ENCODE measurements at regions not wholly inside any gene's neighbourhood (a gene's known extent, or its start where the extent isn't known, plus 50 kb on each side); places are given as distances from the start of the nearest gene placed in this dataset.

- no peak overlapping the region for H3K4me3 ChIP-seq (ENCODE audit: insufficient read depth, low read depth, low read length)
- H3K9ac ChIP-seq (ENCODE audit: low read depth, low read length) = no peak overlapping the region
- peaks cover under 1% of the 10 kb centered on the region for H3K9me3 ChIP-seq (ENCODE audit: control insufficient read depth, insufficient read depth, low read length)
- H2AFZ ChIP-seq (replicated peaks; ENCODE audit: low read length, poor library complexity) = no peak overlapping the region
- no peak overlapping the region for H3K14ac ChIP-seq (replicated peaks; ENCODE audit: low read depth, low read length)
- H3K9me1 ChIP-seq (ENCODE audit: insufficient read depth, low read length) = no peaks in the 10 kb centered on the region
- in situ Hi-C loops (cut with MboI; ENCODE audit: low sequenced_read_pairs) = no loop called here
- intact Hi-C loops (cut with micrococcal nuclease) = no loop called here
- H4K5ac ChIP-seq (ENCODE audit: low read depth, low read length) = no peak overlapping the region
- no peak overlapping the region for H2BK15ac ChIP-seq (ENCODE audit: low read depth, low read length)
- dilution Hi-C loops (cut with HindIII; ENCODE audit: low sequenced_read_pairs, unreplicated experiment) = no loop called here
- H3K18ac ChIP-seq (ENCODE audit: low read depth, low read length) = no peak overlapping the region
- BruUV-seq (replicated peaks) = no TSS peak
- H4K8ac ChIP-seq (ENCODE audit: low read depth in 2 of 2, low read length in 2 of 2) = no peak overlapping the region
- H3K27ac ChIP-seq (ENCODE audit: insufficient read depth, low read length) = no peak overlapping the region
- no peak overlapping the region for H3K4ac ChIP-seq (ENCODE audit: low read depth, low read length)
- H2BK20ac ChIP-seq (ENCODE audit: low read depth, low read length) = no peak overlapping the region
- H3K27me3 ChIP-seq (ENCODE audit: control insufficient read depth, insufficient read depth, low read length) = no peaks in the 10 kb centered on the region
- POLR2A ChIA-PET (ENCODE audit: unreplicated experiment) = no interaction called here
- no peak overlapping the region for H2BK120ac ChIP-seq (ENCODE audit: low read depth, low read length)
- no peaks in the 10 kb centered on the region for H3K36me3 ChIP-seq (ENCODE audit: control insufficient read depth, insufficient read depth, low read length)
- H4K20me1 ChIP-seq (ENCODE audit: insufficient read depth, low read length) = no peaks in the 10 kb centered on the region
- no peak for TF ChIP-seq ELK1 (IDR thresholded peaks at IDR 0.05; ENCODE audit: borderline replicate concordance, low read depth, low read length)
- no peak for TF ChIP-seq FOS (IDR thresholded peaks at IDR 0.05; ENCODE audit: low read depth, low read length)
- TF ChIP-seq BHLHE40 (IDR thresholded peaks at IDR 0.05; ENCODE audit: low read depth, low read length) = no peak
- TF ChIP-seq POLR2A (IDR thresholded peaks at IDR 0.05; ENCODE audit: low read depth, low read length) = no peak
- no peak for TF ChIP-seq RCOR1 (IDR thresholded peaks at IDR 0.05; ENCODE audit: insufficient replicate concordance, low read length)
- TF ChIP-seq CHD1 (IDR thresholded peaks at IDR 0.05; ENCODE audit: low read depth, low read length) = no peak
- TF ChIP-seq CTCF (conservative IDR thresholded peaks at IDR 0.05; ENCODE audit: low read depth, low read length) = no peak
- TF ChIP-seq MAFK (IDR thresholded peaks at IDR 0.05; ENCODE audit: low read depth, low read length) = no peak
- TF ChIP-seq USF2 (IDR thresholded peaks at IDR 0.05; ENCODE audit: low read depth, low read length) = no peak
- no peak for TF ChIP-seq RAD21 (IDR thresholded peaks at IDR 0.05; ENCODE audit: low read length)
- TF ChIP-seq SMC3 (IDR thresholded peaks at IDR 0.05; ENCODE audit: low read depth, low read length) = no peak
- H2BK5ac ChIP-seq (ENCODE audit: low read depth, low read length, poor library complexity, severe bottlenecking) = no peak overlapping the region
- H3K79me1 ChIP-seq (ENCODE audit: low read depth in 1 of 2, low read length in 2 of 2) = no peaks in the 10 kb centered on the region
- H3K23ac ChIP-seq (ENCODE audit: low read depth, low read length) = no peak overlapping the region
- no peak overlapping the region for H4K91ac ChIP-seq (ENCODE audit: insufficient read depth, low read depth, low read length)
- no peak for DNase-seq
- H2AK9ac ChIP-seq (replicated peaks; ENCODE audit: low read depth, low read length, poor library complexity) = no peak overlapping the region
- no peaks in the 10 kb centered on the region for H3K4me1 ChIP-seq (ENCODE audit: control insufficient read depth, insufficient read depth, low read length)
- no CpG with 5 or more reads among the region's 1 CpG for WGBS, 2 experiments (ENCODE audit: extremely low coverage in 2 of 2, insufficient read length in 1 of 2)
- H2AK5ac ChIP-seq (ENCODE audit: low read depth, low read length) = no peak overlapping the region
- CTCF ChIA-PET = no interaction called here
- no peak overlapping the region for H3K4me2 ChIP-seq (ENCODE audit: low read depth, low read length)
- H3K56ac ChIP-seq (ENCODE audit: extremely low read depth, insufficient read depth, low read length) = no peak overlapping the region
- no peak for ATAC-seq (ENCODE audit: low read depth)
Measured at GRCh38 chr2:155517362-155517761, 815.2 kb downstream of the NR4A2 start.

Data from IMR-90 (cell line).